ENCODE measurements at regions not wholly inside any gene's neighbourhood (a gene's known extent, or its start where the extent isn't known, plus 50 kb on each side); places are given as distances from the start of the nearest gene placed in this dataset.

- no peak for TF ChIP-seq POLR2AphosphoS5 (IDR thresholded peaks at IDR 0.05; ENCODE audit: borderline replicate concordance, low read depth, low read length)
- TF ChIP-seq EZH2 (IDR thresholded peaks at IDR 0.05) = no peak
Measured at GRCh38 chr5:158278216-158278925, 419.4 kb upstream of the CLINT1 start.

Data from SK-N-MC (cell line).